ENCODE measurements at regions not wholly inside any gene's neighbourhood (a gene's known extent, or its start where the extent isn't known, plus 50 kb on each side); places are given as distances from the start of the nearest gene placed in this dataset.
"Not testable (repeated sequence)": the region's sequence is repeated elsewhere in the genome, so short reads cannot be mapped to it uniquely, and the experiment has no call there.

DNA sequence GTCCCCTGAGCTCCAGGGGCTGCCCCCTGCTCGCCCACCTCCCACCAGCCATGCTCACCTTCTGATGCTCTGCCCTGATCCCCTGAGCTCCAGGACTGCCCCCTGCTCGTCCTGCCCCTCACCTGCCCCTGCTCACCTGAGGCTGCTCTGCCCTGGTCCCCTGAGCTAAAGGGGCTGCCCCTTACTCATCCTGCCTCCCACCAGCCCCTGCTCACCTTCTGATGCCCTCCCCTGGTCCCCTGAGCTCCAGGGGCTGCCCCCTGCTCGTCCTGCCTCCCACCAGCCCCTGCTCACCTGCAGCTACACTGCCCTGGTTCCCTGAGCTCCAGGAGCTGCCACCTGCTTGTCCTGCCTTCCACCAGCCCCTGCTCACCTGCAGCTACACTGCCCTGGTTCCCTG is 247.2 kb downstream of the TMEM121 start:
- TF ChIP-seq, protein P1, sequence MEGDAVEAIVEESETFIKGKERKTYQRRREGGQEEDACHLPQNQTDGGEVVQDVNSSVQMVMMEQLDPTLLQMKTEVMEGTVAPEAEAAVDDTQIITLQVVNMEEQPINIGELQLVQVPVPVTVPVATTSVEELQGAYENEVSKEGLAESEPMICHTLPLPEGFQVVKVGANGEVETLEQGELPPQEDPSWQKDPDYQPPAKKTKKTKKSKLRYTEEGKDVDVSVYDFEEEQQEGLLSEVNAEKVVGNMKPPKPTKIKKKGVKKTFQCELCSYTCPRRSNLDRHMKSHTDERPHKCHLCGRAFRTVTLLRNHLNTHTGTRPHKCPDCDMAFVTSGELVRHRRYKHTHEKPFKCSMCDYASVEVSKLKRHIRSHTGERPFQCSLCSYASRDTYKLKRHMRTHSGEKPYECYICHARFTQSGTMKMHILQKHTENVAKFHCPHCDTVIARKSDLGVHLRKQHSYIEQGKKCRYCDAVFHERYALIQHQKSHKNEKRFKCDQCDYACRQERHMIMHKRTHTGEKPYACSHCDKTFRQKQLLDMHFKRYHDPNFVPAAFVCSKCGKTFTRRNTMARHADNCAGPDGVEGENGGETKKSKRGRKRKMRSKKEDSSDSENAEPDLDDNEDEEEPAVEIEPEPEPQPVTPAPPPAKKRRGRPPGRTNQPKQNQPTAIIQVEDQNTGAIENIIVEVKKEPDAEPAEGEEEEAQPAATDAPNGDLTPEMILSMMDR (IDR thresholded peaks at IDR 0.05): no peak
- no peak overlapping the region for H3K27ac ChIP-seq
- no peaks in the 10 kb centered on the region for H3K36me3 ChIP-seq
- WGBS, 2 donors: 19 to 21% methylated on average over 3 of the region's 3 CpGs
- H3K4me3 ChIP-seq: no peak overlapping the region
- no peaks in the 10 kb centered on the region for H3K9me3 ChIP-seq
- H3K27me3 ChIP-seq: no peaks in the 10 kb centered on the region
- intact Hi-C loops (cut with DNase I): no loop called here
- ATAC-seq: no peak
- H3K4me1 ChIP-seq: no peaks in the 10 kb centered on the region
- no peak for FAIRE-seq
- no peak for DNase-seq

GRCh38 chr14:105774001-105774400 is 247.6 kb downstream of the TMEM121 start:
- no peaks in the 10 kb centered on the region for H3K4me1 ChIP-seq
- TF ChIP-seq, protein P1 (IDR thresholded peaks at IDR 0.05): no peak
- DNase-seq (peak in 1 of 6 donors; percentile 39), ATAC-seq (no peak), FAIRE-seq (no peak)
- H3K27me3 ChIP-seq: no peaks in the 10 kb centered on the region
- no peak overlapping the region for H3K4me3 ChIP-seq
- H3K9me3 ChIP-seq: no peaks in the 10 kb centered on the region
- 31 to 39% methylated on average over 3 of the region's 3 CpGs for WGBS, 2 donors
- H3K27ac ChIP-seq: no peak overlapping the region
- intact Hi-C loops (cut with DNase I): no loop called here
- no peaks in the 10 kb centered on the region for H3K36me3 ChIP-seq

GRCh38 chr14:105774585-105775348 is 248.4 kb downstream of the TMEM121 start:
- intact Hi-C loops (cut with DNase I); FAIRE-seq; H3K27ac ChIP-seq; H3K4me1 ChIP-seq; ATAC-seq; H3K27me3 ChIP-seq; H3K9me3 ChIP-seq; H3K36me3 ChIP-seq; H3K4me3 ChIP-seq: not testable (repeated sequence)
- 57 to 59% methylated on average over 15 to 20 of the region's 20 CpGs for WGBS, 2 donors
- DNase-seq: peak in 1 of 6 donors; percentile 32

DNA sequence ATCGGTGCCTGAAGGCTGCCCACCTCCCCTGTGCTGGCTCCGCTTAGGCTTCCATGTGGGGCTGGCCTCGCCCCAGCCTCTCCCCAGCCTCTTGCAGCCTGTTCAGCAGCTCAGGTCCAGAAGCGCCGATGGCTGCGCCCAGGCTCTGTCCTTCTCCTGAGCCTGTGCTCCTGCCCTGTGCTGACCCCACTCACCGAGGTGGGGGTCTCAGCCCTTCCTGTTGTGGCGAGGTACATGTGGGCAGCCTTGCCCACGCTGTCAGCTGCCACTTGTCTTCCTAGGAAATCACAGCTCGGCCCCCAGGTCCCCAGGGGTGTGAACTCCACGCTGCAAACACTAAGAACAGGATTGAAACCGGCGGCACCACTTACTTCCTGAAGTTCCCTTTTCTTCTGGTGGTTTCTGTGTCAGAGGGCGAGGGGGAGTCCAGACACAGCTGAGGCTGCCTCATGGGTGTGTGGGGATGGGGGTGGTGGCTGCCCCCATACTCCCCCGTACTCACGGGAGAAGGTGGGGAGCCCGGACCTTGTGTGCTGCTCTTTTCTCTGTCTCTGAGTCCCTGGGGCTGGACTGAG is 249.1 kb downstream of the TMEM121 start:
- WGBS, 2 donors: 48 to 54% methylated on average over 12 to 17 of the region's 17 CpGs
- peak in 1 of 6 donors; percentile 38 for DNase-seq
- FAIRE-seq; H3K4me3 ChIP-seq; H3K4me1 ChIP-seq; H3K9me3 ChIP-seq; H3K27me3 ChIP-seq; intact Hi-C loops (cut with DNase I); H3K27ac ChIP-seq; ATAC-seq; H3K36me3 ChIP-seq: not testable (repeated sequence)

- intact Hi-C loops (cut with DNase I); H3K4me3 ChIP-seq; H3K27ac ChIP-seq; ATAC-seq; FAIRE-seq; H3K36me3 ChIP-seq; H3K9me3 ChIP-seq; DNase-seq; H3K4me1 ChIP-seq; H3K27me3 ChIP-seq: not testable (repeated sequence)
- 48 to 61% methylated on average over 4 to 6 of the region's 6 CpGs for WGBS, 2 donors
These were observed 249.7 kb downstream of the TMEM121 start for GRCh38 chr14:105776112-105776511.

DNA sequence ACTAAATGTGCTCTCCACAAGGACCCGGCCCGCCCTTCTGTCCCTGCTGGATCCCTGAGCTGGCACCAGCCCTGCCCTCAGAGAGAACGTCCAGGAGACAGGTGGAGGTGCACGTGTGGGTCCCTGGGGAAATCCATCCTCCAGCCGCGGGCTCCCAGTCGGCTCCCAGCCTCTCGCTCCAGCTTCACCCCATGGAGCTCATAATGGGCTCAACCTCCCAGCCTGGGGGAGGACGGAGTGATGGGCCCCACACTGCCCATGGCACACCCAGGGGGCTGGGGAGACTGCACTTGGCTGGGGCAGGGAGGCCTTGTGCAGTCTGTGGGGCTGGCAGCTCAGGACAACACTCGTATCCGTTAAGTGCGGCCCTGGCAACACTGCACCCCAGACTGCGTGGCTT is 250.5 kb downstream of the TMEM121 start:
- no peaks in the 10 kb centered on the region for H3K27me3 ChIP-seq
- intact Hi-C loops (cut with DNase I): no loop called here

More for the DNA sequence above, 250.5 kb downstream of the TMEM121 start:
- no peak for FAIRE-seq
- ATAC-seq: no peak
- TF ChIP-seq, protein P1 (IDR thresholded peaks at IDR 0.05): no peak
- no peak overlapping the region for H3K27ac ChIP-seq
- DNase-seq: peak in 1 of 6 donors; percentile 37
- H3K4me1 ChIP-seq: no peaks in the 10 kb centered on the region
- 73 to 79% methylated on average over 13 of the region's 13 CpGs for WGBS, 2 donors
- H3K4me3 ChIP-seq: no peak overlapping the region
- no peaks in the 10 kb centered on the region for H3K9me3 ChIP-seq
- no peaks in the 10 kb centered on the region for H3K36me3 ChIP-seq
